Superior temporal gyrus (tissue), 1 donor: ENCODE measurements at regions not wholly inside any gene's neighbourhood (a gene's known extent, or its start where the extent isn't known, plus 50 kb on each side); places are given as distances from the start of the nearest gene placed in this dataset.
"Not testable (repeated sequence)": the region's sequence is repeated elsewhere in the genome, so short reads cannot be mapped to it uniquely, and the experiment has no call there.

Experiments
- DNase-seq: peaks from one replicate; pipeline ENCODE4 v3.0.0-alpha.2; 2016; ENCODE audit errors: extremely low spot score

- no peak for DNase-seq
Observed at GRCh38 chr4:81375745-81376144, 96.0 kb downstream of the RASGEF1B start.

- DNase-seq = no peak
Observed at GRCh38 chr4:81369886-81370285, 101.8 kb downstream of the RASGEF1B start.

DNA sequence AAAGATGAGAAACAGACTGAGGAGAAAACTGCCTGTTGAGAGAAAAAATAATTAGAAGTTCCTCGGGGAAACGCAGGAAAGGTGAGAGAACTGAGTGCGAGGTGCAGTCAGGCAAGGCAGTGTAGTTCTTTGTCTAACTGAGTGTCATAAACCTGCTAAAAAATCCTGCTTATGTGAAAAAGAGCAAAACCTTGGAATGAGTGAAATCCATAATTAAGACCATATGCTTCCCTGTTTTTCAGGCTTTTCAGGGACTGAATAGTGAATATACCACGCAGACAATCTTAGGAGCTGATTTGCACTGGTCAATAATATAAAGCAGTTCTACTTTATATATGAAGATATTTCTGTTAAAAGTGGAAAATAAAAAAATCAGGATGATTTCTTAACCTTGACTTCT lies 104.9 kb downstream of the RASGEF1B start:
- DNase-seq = no peak

- DNase-seq = no peak
Observed at GRCh38 chr4:81360737-81361136, 111.0 kb downstream of the RASGEF1B start.

DNA sequence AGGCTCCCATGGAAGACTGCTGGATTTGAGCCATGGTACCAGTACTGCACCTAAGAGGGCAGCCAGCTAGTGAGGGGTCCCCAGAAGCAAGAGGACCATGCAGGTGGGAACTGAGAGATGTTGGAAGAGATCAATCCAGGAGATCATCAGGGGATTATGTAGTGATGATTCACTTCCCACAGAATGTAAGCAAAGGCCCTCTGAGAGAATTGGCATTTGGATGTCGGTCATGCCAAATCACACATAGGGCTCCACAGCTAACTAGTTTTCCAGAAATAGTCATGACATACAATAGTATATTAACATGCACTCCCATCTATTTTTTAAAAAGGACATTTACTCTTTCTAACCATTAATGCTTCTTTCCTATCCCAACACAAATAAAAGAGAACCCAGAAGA lies 112.5 kb downstream of the RASGEF1B start:
- DNase-seq = no peak

- no peak for DNase-seq
Observed at GRCh38 chr4:81358154-81358553, 113.6 kb downstream of the RASGEF1B start.

DNA sequence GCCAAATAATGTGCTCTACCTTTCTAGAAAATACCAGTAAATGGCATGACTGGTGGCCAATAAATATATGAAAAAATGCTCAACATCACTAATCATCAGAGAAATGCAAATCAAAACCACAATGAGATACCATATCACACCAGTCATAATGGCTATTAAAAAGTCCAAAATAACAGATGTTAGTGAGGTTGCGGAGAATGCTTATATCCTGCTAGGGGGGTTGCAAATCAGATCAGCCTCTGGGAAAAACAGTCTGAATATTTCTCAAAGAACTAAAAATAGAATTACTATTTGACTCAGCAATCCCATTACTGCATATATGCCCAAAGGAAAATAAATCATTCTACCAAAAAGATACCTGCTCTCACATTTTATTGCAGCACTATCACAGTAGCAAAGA lies 115.1 kb downstream of the RASGEF1B start:
- no peak for DNase-seq

- DNase-seq = no peak
Observed at GRCh38 chr4:81355136-81355535, 116.6 kb downstream of the RASGEF1B start.

- no peak for DNase-seq
Observed at GRCh38 chr4:81353861-81354260, 117.8 kb downstream of the RASGEF1B start.

DNA sequence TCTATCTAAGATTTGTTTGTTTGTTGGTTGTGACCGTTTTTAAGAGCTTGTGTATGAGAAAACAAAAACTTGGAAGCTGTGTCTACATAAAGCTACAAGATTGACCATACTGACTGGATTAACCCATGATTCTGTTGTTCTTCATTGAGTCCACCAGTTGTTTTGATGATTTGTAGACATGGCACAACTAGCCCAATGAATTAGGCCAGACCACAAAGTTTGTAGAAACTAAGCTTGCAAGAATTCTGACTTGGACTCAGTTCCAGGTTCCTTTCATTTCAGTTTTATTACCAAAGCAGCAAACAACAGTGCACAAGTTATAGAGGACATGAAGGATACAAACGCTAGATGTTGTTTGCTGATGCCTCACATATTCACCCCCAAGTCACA lies 119.3 kb downstream of the RASGEF1B start:
- DNase-seq = no peak

GRCh38 chr4:81351654-81352445 lies 119.9 kb downstream of the RASGEF1B start:
- DNase-seq = peak; percentile 91

DNA sequence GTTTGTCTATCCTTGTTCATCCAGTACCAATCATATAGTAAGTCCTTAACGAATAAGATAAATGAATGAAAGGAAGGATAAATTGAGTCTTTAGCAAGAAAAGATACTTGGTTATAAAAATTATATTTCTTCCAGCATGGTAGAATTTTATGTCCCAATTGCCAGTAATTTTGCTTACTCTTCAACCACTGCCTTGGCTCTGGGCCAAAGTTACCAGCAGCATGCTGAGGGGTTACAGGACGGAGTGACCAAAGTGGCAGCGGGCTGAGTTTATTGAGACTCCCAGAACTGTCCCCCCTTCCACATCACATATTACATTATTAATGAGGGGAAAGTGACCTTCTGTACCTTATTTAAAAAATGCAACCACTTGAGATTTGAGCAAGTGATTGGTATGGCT lies 121.7 kb downstream of the RASGEF1B start:
- no peak for DNase-seq

GRCh38 chr4:81348778-81349094 lies 123.0 kb downstream of the RASGEF1B start:
- DNase-seq = no peak

GRCh38 chr4:81348086-81348777 lies 123.5 kb downstream of the RASGEF1B start:
- DNase-seq = no peak

DNA sequence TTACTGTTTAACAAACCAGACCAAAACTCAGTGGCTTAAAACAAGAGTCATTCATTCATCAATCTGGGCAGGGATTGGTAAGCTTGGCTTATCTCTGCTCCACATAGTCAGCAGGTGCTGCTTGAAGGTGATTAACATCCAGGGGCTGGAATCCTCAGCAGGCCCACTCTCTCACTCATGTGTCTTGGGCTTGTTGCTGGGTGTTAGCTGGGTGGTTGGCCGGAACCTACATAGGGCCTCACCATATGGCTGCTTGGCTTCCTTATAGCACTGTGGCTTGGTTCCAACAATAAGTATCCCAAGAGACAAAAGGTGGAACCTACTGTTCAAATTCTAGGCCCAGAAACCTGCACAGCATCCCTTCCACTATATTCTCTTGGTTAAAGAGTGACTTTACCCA lies 125.0 kb downstream of the RASGEF1B start:
- no peak for DNase-seq

- DNase-seq = no peak
Observed at GRCh38 chr4:81343536-81343935, 128.2 kb downstream of the RASGEF1B start.

GRCh38 chr4:81343046-81343445 lies 128.0 kb upstream of the PRKG2 start:
- DNase-seq = no peak

- no peak for DNase-seq
Observed at GRCh38 chr4:81337211-81337610, 122.2 kb upstream of the PRKG2 start.

- no peak for DNase-seq
Observed at GRCh38 chr4:81335122-81335912, 120.3 kb upstream of the PRKG2 start.

DNA sequence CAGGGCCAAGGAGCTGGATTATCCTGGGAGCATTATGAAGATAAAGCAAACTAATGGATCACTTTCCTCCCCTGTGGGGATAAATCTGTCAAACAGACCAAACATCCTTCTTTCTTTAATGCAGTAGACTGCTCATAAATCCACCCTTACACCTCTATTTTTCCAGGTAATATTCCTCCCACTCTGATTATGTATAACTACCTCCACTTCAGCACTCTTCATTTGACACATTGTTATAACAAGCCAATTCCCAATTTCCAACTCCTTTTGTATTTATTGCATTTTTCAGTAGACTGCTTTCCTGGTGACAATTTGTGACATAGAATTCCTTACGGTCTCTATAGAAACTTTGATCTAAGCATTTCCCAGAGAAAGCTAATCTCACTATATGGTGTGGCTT lies 115.0 kb upstream of the PRKG2 start:
- no peak for DNase-seq

GRCh38 chr4:81326581-81326980 lies 111.6 kb upstream of the PRKG2 start:
- no peak for DNase-seq

GRCh38 chr4:81324594-81324993 lies 109.6 kb upstream of the PRKG2 start:
- not testable (repeated sequence) for DNase-seq

DNA sequence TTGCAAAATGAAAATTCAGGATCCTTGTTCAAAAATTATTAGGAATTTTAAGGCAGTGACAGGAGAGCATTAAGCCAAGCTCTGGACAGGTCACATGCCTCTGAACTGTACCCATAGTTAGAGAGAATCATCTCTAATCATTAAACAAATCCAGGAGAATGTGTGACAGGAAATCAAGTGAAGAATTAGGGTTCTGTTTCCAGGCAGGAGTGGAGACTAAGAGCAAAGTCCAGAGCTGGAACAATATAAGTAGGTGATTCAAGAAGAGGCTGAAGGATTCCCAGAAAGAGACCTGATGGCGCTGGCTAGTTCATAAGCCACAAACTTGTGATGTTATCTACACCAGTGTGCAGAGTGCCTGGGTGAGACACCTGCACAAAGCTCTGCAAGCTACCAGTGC lies 104.6 kb upstream of the PRKG2 start:
- DNase-seq = no peak
